GM21390 (cell line): ENCODE measurements at regions not wholly inside any gene's neighbourhood (a gene's known extent, or its start where the extent isn't known, plus 50 kb on each side); places are given as distances from the start of the nearest gene placed in this dataset.
"Not testable (repeated sequence)": the region's sequence is repeated elsewhere in the genome, so short reads cannot be mapped to it uniquely, and the experiment has no call there.

Experiments
- ATAC-seq: cut with Tn5 transposase; IDR thresholded peaks from one replicate; pipeline ENCODE4 v1.9.1; 2021; ENCODE audit not compliant: unreplicated experiment

- no peak for ATAC-seq
Observed at GRCh38 chr3:35305406-35305805, 333.9 kb upstream of the ARPP21 start.

DNA sequence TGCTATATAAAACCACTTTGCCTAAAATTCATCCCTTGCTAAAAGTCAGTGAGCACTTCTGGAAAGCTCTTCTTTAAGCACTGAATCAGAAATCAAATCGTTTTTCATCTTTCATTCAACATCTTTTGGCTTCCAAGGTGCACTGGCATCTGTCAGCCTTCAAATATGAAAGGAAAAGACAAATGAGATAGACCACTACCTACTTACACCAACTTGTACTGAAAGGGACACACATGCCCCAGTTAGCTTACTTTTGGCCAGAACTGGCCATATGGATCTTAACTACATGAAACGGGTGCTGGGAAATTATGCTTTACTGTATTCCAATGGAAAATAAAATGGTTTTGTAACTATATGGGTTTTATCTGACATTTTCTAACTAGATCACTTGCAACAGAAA, 332.0 kb upstream of the ARPP21 start:
- no peak for ATAC-seq

DNA sequence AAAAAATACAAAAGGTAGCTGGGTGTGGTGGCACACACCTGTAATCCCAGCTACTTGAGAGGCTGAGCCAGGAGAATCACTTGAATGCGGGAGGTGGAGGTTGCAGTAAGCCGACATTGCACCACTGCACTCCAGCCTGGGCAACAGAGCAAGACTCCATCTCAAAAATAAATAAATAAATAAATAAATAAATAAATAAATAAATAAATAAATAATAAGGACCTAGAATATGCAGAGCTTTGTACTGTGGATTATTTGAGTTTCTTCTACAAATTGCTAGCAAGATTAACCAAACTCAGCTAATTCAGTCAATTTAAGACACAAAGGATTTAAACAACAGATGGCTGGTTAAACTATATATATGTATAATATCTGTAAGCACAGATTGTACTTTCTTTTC, 322.5 kb upstream of the ARPP21 start:
- not testable (repeated sequence) for ATAC-seq

GRCh38 chr3:35320646-35321407, 318.5 kb upstream of the ARPP21 start:
- no peak for ATAC-seq

GRCh38 chr3:35322070-35322469, 317.3 kb upstream of the ARPP21 start:
- no peak for ATAC-seq

DNA sequence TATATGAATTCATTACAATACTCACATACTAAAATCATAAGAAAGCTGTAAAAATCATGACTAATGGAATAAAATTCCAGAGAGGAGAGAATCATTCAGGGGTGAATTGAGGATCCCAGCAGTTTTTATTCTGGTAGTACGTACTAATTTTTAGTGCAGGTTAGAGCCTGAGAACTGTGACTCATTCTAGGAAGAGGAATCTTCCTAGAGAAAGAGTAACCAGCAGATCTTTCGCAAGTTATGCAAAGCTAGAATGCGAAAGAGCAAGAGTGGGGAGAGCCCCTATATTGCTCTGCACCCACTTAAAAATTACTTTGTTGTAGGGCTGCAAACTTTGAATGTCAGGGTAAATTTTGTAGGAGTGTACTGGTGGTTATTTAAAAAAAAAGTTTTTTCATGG, 303.6 kb upstream of the ARPP21 start:
- ATAC-seq = no peak

GRCh38 chr3:35336601-35337000, 302.7 kb upstream of the ARPP21 start:
- no peak for ATAC-seq

DNA sequence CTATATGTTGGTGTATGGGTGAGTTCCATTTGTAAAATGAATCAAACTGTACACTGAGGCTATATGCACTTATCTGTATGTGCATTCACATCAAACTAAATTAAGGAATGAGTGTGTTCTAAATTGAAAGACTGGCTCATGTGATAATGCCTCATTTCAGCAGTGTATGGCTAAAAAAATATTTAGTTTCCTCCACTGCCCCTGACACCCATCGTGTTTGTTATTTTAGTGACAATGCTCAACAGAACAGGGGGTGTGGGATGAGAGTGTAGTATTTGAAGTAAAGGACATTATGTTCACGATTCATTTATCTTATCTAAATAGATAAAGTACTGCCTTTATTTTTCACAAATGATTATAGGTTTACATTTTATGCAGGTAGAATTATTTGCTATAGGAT, 301.1 kb upstream of the ARPP21 start:
- no peak for ATAC-seq

GRCh38 chr3:35380196-35380595, 259.1 kb upstream of the ARPP21 start:
- no peak for ATAC-seq

- no peak for ATAC-seq
Observed at GRCh38 chr3:35383216-35383615, 256.1 kb upstream of the ARPP21 start.

DNA sequence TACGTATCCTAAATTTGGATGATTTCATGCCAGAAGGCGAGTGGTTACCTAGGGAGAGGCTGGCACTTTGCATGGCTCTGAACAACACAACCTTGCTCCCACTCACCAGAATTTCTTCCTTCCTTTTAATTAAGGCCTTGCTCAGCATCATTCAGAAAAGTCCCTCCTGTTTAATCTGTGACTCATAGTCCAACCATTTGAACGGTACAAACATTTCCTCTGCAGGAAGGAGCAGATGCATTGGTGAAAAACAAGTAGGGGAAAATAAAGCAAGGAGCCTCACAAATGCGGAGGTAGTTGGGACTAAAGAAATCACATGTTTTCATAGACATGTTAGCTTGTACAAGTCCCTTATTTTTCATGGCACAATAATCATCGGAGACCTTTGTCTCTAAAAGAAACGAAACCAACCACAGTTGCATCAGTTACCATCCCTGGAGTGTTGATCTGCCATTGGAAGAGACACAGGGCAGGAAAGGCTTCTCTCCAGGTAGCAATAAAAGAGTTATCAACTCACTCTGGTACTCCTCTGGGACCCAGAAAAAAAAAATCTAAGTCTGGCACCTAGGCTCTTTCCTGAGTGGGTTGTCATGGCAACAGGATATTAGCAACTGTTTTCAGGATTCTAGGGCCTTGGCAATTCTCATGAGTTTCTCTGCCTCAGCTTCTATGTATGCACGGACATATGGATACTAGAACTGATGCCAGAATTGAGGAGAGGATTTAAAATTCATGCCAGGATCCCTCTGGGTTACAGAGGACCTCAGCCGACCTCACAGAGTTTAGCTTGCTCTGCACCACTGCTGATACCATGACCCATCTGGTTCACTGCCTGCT, 255.4 kb upstream of the ARPP21 start:
- ATAC-seq = no peak

DNA sequence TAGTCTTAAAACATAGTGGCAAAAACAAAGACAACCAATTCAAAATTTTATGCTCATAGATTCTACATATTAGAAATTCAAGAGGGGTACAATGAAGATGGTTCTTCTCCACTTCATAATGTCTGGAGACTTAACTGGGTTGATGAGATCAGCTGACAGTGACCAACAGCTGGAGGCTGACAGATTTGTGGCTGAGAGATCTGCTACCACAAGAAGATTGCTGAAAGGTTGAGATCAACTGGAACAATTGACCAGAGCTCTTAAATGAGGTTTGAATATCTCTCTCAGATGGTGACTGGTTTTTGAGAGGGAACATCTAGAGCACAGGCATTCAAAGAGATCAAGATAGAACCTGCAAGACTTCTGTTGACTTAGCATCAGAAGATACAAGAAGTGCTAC, 254.1 kb upstream of the ARPP21 start:
- ATAC-seq = no peak

DNA sequence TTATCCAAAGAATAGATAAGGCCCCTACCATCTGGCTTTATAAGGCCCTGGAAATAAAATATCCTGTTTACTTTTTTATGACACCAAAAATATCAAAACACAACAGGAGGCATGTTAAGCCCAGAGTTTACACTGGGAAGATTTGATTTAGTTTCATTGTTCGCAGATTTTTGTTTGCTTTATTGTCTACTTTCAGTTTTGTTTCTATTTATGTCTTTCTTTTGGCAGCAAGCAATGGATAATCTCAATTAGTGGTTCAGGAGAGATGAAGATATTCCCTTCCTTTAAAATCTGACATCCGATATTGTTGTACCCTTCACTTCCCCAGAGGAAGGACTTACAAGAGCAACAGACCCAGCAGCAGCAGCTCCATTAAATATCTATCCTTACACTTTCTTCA, 249.4 kb upstream of the ARPP21 start:
- no peak for ATAC-seq

DNA sequence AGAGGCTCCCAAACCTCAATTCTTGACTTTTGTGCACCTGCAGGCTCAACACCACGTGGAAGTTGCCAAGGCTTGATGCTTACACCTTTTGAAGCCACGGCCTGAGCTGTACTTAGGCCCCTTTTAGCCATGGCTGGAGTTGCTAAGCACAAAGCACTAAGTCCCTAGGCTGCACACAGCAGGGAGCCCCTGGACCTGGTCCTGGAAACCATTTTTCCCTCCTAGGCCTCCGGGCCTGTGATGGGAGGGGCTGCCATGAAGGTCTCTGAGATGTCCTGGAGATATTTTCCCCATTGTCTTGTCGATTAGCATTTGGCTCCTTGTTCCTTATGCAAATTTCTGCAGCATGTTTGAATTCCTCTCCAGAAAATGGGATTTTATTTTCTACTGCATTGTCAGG, 247.1 kb upstream of the ARPP21 start:
- ATAC-seq = no peak

DNA sequence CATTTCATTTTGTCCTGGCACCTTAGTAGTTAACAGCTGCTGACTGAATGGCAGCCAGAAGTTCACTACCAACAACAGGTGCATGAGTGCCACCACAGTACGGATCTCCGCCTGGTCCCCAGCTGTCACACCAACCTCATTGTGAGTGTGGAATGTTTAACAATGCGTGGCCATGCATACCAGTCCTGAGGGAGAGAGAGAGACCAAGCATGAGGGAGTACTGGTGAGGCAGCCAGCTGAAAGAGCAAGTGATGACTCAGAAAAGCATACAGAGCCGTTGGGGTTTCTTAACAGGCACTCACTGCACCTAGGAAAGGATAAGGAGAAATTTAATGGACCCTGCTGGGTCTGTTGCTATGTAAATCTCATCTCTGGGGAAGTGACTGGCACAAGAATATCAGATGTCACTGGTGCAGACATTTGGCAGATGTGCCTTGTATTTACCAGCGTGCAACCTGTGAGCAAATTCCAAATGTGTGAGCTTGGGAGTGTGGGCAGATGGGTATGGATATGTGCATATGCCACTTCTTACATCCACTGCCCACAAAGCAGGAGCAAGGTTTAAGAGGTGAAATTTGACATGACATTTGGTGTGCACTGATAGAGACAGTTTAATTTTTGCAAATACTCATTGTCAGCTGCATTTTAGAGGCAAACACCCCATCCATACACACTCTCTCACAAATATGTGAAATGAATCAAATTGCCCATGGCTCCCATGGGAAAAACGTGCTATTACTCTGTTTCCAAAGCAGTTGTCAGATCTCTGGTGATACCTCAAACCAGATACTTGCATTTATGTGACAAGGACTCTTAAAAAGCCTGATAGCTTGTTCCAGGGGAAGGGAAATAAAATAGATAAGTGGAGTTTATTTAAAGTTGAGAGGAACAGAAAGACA, 245.2 kb upstream of the ARPP21 start:
- ATAC-seq = no peak

GRCh38 chr3:35394905-35395304, 244.4 kb upstream of the ARPP21 start:
- ATAC-seq = no peak

- ATAC-seq = no peak
Observed at GRCh38 chr3:35401671-35402070, 237.7 kb upstream of the ARPP21 start.

- ATAC-seq = no peak
Observed at GRCh38 chr3:35404571-35404970, 234.8 kb upstream of the ARPP21 start.

GRCh38 chr3:35408882-35409281, 230.4 kb upstream of the ARPP21 start:
- ATAC-seq = no peak

- ATAC-seq = no peak
Observed at GRCh38 chr3:35409991-35410390, 229.3 kb upstream of the ARPP21 start.

DNA sequence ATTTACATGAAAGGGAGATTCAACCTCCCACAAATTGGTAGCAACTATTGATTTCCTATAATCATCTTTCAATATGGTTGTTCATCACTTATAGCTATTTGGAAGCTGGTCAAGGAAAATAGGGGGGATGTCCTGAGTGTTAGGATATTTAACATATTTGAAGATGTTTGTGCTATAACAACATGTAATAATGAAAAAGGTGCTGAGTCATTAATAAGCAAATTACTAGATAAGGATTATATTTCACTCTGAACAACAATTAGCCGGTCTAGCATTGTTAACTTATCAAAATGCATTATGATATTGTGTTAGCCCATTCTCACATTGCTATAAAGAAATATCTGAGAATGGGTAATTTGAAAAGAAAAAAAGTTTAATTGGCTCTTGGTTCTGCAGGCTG, 225.8 kb upstream of the ARPP21 start:
- no peak for ATAC-seq
